Kidney (tissue), 13 donors: ENCODE measurements at regions not wholly inside any gene's neighbourhood (a gene's known extent, or its start where the extent isn't known, plus 50 kb on each side); places are given as distances from the start of the nearest gene placed in this dataset.
A peak's percentile ranks its signal among the peaks of the same experiment; 100 is the strongest.

Source experiments
- DNase-seq, 5 donors: peaks; one replicate each; pipeline ENCODE4 v3.0.0-alpha.2; 2013 to 2020
- FAIRE-seq: peaks from 2 replicates; lab custom pipeline; 2012; peaks lifted over from hg19 to GRCh38; lab: Jason Lieb, UNC
- H3K27ac ChIP-seq, 2 donors: one replicate each; pipeline ENCODE4 v1.7.0; 2013; ENCODE audit warnings: low read depth in 2 of 2, low read length in 2 of 2, inconsistent platforms in 1 of 2
- H3K27me3 ChIP-seq: one replicate; pipeline ENCODE4 v1.7.1; 2013; ENCODE audit warnings: low read length, inconsistent platforms; ENCODE audit not compliant: control insufficient read depth, insufficient read depth
- H3K36me3 ChIP-seq, 3 donors: one replicate each; pipeline versions ENCODE4 v1.7.0 to v1.7.1; 2013; ENCODE audit warnings: low read length in 3 of 3, control low read depth in 1 of 3, inconsistent platforms in 1 of 3; ENCODE audit not compliant: insufficient read depth in 3 of 3, control insufficient read depth in 2 of 3
- H3K4me1 ChIP-seq, 3 donors: one replicate each; pipeline versions ENCODE4 v1.7.0 to v1.7.1; 2013; ENCODE audit warnings: low read length in 3 of 3, inconsistent platforms in 1 of 3, low read depth in 1 of 3; ENCODE audit not compliant: control insufficient read depth in 2 of 3, insufficient read depth in 2 of 3
- H3K4me3 ChIP-seq, 3 donors: one replicate each; pipeline versions ENCODE4 v1.7.0 to v1.8.1; 2013; ENCODE audit warnings: low read length in 3 of 3, control low read depth in 1 of 3, inconsistent platforms in 1 of 3
- H3K9ac ChIP-seq, 3 donors: one replicate each; pipeline versions ENCODE4 v1.7.0 to v1.7.1; 2013; ENCODE audit warnings: low read length in 3 of 3, control low read depth in 1 of 3, inconsistent platforms in 1 of 3
- H3K9me3 ChIP-seq, 3 donors: one replicate each; pipeline versions ENCODE4 v1.7.0 to v1.7.1; 2013; ENCODE audit warnings: low read length in 3 of 3, control low read depth in 1 of 3, inconsistent platforms in 1 of 3; ENCODE audit not compliant: control insufficient read depth in 2 of 3, insufficient read depth in 1 of 3
- CTCF ChIP-seq: IDR thresholded peaks from 3 replicates; pipeline ENCODE4 v1.5.1; 2012; ENCODE audit warnings: mild to moderate bottlenecking, moderate library complexity, borderline replicate concordance; ENCODE audit not compliant: insufficient read depth; ENCODE audit errors: extremely low read depth
- intact Hi-C: fragments of 100-400 bp; cut with DNase I; formaldehyde crosslinking; loops from one replicate; pipeline ENCODE4 v1.11.1; 2022
- donor health status: control.
- donor health status: control.
- donor health status: control.
- donor health status: control.
- donor health status: control.
- donor health status: DM: yes; HTN: yes; CAD: no.
- donor health status: Normal renal cell carcinoma (clear cell type).

- FAIRE-seq (no peak), DNase-seq (no peak)
- H3K9ac ChIP-seq = no peak overlapping the region
- H3K27ac ChIP-seq = no peak overlapping the region
- H3K36me3 ChIP-seq = no peaks in the 10 kb centered on the region
- no peak for TF ChIP-seq CTCF
- no peaks in the 10 kb centered on the region for H3K4me1 ChIP-seq
- intact Hi-C loops = no loop called here
- no peaks in the 10 kb centered on the region for H3K9me3 ChIP-seq
- H3K4me3 ChIP-seq = no peak overlapping the region
- H3K27me3 ChIP-seq = no peaks in the 10 kb centered on the region
These were observed 393.8 kb upstream of the GRID2 start for GRCh38 chr4:91909963-91910362.

- Histone ChIP-seq H3K4me3 (no peak overlapping the region), H3K4me1 (no peaks in the 10 kb centered on the region), H3K27ac (no peak overlapping the region), H3K36me3 (no peaks in the 10 kb centered on the region), H3K9ac (no peak overlapping the region), H3K27me3 (no peaks in the 10 kb centered on the region), H3K9me3 (no peaks in the 10 kb centered on the region)
- intact Hi-C loops = no loop called here
- DNase-seq (no peak), FAIRE-seq (no peak)
- no peak for TF ChIP-seq CTCF
These were observed 389.5 kb upstream of the GRID2 start for GRCh38 chr4:91914176-91914804.

GRCh38 chr4:91916219-91916618, 387.5 kb upstream of the GRID2 start:
- Histone ChIP-seq H3K4me1 (no peaks in the 10 kb centered on the region), H3K4me3 (no peak overlapping the region), H3K9ac (no peak overlapping the region), H3K36me3 (no peaks in the 10 kb centered on the region), H3K27me3 (no peaks in the 10 kb centered on the region), H3K9me3 (no peaks in the 10 kb centered on the region), H3K27ac (no peak overlapping the region)
- no peak for TF ChIP-seq CTCF
- DNase-seq = no peak
- intact Hi-C loops = no loop called here
- no peak for FAIRE-seq

- no peak overlapping the region for H3K9ac ChIP-seq
- no peaks in the 10 kb centered on the region for H3K9me3 ChIP-seq
- no peak for FAIRE-seq
- peak in 1 of 5 donors; percentile 41 for DNase-seq
- no peak overlapping the region for H3K27ac ChIP-seq
- no peaks in the 10 kb centered on the region for H3K4me1 ChIP-seq
- no peak overlapping the region for H3K4me3 ChIP-seq
- intact Hi-C loops = no loop called here
- TF ChIP-seq CTCF = no peak
- H3K36me3 ChIP-seq = no peaks in the 10 kb centered on the region
- H3K27me3 ChIP-seq = no peaks in the 10 kb centered on the region
These were observed 379.1 kb upstream of the GRID2 start for GRCh38 chr4:91924625-91925024.
